SHP77 treated with DMSO at 0.1 percent for 48 hours (cell line): ENCODE measurements at regions not wholly inside any gene's neighbourhood (a gene's known extent, or its start where the extent isn't known, plus 50 kb on each side); places are given as distances from the start of the nearest gene placed in this dataset.

Experiments used
- DNase-seq: peaks from one replicate; lab custom pipeline; 2025; lab: John Stamatoyannopoulos, UW

DNA sequence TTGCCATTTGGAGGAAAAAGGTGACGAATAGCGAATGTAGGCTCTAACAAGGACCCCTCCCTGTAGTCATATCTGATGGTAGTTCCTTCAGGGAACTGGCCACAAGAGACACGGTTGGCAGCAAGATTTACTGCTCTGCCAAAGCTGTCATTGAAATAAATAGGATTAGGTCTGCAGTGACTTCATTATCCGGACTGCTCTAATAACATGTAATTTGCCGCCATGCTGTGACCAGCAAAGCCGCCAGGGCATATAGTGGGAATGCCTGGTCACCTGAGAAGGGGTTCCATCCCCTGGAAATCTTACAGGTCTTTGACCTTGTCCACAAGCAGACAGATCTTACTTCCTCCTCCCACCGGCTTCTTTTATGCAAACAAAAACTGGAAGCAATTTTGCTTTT, 59.4 kb upstream of the LAPTM4A start:
- DNase-seq: no peak

DNA sequence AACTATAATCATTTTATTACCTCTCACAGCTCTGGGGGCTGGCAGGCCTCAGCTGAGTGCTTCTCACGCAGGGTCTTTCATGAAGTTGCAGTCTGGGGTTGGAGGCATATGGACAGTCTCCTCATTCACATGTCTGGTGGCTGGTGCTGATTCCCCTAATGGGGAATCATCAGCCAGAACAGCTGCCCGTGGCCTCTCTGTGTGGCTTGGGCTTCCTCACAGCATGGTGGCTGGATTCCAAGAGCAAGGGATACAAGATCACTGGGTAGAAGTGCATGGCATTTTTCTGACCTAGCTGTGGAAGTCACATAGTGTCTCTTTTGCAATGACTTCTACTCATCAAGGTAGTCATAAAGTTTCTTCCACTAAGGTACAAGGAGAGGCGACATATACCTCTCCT, 59.0 kb upstream of the LAPTM4A start:
- no peak for DNase-seq

- no peak for DNase-seq
Measured at GRCh38 chr2:20108655-20109396, 57.4 kb upstream of the LAPTM4A start.

DNA sequence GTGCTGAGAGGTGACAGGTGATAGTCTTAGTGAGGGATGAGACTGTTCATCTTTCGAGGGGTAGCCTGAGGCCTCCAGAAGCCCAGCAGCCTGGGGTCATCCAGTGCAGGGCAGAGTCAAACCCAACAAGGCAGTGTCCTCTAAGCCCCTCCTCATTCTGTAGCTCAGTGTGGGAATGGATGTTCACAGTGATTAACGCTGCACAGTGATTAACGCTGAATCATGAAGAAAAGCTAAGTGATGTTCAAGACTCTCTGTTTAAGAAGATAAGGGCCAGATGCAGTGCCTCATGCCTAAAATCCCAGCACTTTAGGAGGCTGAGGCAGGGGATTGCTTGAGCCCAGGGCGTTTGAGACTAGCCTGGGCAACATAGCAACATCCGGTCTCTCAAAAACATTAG, 56.3 kb upstream of the LAPTM4A start:
- DNase-seq: no peak

DNA sequence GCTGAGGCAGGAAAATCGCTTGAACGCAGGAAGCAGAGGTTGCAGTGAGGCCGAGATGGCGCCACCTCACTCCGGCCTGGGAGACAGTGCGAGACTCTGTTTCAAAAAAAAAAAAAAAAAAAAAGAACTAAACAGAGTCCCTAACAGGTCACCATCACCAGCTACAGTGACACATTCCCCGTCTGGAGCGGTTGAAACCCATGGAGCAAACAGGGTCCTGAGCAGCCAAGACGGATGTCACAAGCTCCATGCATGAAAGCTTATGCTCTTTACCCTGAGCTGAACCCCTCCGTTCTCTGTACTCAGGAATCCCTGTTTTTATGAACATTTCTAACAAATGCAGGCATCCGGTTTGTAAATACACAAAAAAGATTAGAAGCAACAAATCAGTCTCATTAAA, 55.9 kb upstream of the LAPTM4A start:
- no peak for DNase-seq

GRCh38 chr2:20106746-20107145, 55.3 kb upstream of the LAPTM4A start:
- no peak for DNase-seq

GRCh38 chr2:20104900-20105545, 53.6 kb upstream of the LAPTM4A start:
- DNase-seq: no peak

DNA sequence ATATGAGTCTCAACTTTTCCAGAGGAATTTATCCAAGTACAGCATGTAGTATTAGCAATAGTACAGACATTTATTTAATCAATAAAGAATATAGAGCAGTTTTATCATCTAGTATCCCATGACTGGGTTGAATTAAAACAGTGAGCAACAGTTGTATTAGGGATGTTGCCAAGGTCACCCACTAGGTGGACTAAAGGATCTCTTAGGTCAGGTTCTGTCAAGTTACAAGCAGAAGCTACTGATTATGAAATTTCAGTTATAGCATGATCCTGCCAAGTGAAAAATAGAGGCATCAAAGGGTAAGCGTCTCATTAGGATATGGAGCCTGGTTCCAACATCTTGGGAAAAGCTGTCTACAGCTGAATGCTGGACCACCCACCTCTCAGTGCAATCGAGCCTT, 52.1 kb upstream of the LAPTM4A start:
- no peak for DNase-seq
